ENCODE measurements at regions not wholly inside any gene's neighbourhood (a gene's known extent, or its start where the extent isn't known, plus 50 kb on each side); places are given as distances from the start of the nearest gene placed in this dataset.

- DNase-seq (ENCODE audit: low read depth in 2 of 2) = no peak
Observed at GRCh38 chr5:51034222-51034901, 348.9 kb upstream of the ISL1 start.

GRCh38 chr5:51039424-51040329 is 343.6 kb upstream of the ISL1 start:
- DNase-seq (ENCODE audit: low read depth in 2 of 2) = no peak

DNA sequence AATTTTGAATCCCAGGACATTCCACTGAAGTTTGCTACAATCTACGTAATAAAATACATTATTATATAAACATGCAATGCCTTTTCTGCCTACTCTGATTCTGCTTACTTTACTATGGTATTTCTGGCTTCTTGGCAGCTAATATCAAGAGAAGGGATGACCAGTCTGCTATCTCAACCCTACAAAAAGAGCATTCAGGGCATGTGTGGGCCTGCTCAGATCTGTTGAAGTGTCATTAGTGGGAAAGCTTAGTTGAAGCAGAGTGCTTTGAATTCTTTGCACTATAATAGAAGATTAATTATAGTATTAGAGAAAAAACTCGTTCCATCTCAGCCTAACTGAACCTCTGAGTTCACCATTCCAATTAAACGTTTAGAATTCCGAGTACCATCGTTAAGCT is 339.5 kb upstream of the ISL1 start:
- no peak for DNase-seq (ENCODE audit: low read depth in 2 of 2)

DNA sequence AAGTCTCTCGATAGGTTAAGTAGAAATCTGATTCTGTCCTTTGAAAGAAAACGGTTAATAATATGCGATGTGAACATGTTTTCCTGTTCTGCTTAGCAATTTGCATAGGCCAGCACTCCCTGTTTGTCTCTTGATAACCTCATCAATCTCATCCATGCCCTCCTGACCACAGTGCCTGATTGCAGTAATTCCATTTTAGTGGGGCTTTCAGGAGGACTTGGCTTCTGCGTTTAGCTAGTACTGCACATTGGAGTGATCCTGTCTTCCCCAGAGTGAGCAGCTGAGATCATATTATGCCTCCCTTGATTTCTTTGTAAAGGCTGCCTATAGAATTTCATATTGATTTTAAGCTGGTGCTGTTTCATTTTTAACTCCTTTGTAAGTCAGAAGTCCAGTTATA is 335.9 kb upstream of the ISL1 start:
- no peak for DNase-seq (ENCODE audit: low read depth in 2 of 2)

- DNase-seq (ENCODE audit: low read depth in 2 of 2) = no peak
Observed at GRCh38 chr5:51053361-51053760, 329.9 kb upstream of the ISL1 start.

DNA sequence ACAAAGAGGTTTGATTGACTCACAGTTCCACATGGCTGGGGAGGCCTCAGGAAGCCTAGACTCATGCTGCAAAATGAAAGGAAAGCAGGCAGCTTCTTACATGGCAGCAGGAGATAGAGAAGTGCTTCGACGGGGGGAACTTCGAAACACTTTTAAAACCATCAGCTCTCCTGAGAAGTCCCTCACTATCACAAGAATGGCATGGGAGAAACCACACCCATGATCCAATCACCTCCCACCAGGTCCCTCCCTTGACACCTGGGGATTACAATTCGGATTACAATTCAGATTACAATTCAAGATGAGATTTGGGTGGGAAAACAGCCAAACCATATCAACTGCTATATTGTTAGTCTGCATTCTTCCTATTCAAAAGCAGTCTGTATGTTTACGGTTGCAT is 322.3 kb upstream of the ISL1 start:
- DNase-seq (ENCODE audit: low read depth in 2 of 2) = no peak

DNA sequence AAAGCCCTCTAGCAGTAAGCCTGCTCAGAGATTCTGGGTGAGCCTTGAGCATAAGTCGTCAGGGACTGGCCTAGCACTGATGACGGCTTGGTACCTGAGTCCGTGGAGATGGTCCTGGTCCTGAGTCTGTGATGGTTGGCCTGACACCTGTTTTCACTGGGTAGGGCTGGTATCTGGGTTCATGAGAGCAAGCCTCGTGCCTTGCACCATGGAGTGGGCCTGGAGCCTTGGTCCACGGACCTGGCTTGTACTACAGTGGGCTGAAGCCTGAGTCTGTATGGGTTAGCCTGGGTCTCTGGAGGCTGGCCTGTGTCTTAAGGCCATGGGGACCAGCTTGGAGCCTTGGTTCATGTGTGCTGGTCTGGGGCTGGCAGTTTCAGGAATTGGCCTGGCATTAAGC is 310.3 kb upstream of the ISL1 start:
- DNase-seq (ENCODE audit: low read depth in 2 of 2) = no peak

- no peak for DNase-seq (ENCODE audit: low read depth in 2 of 2)
Observed at GRCh38 chr5:51082741-51083140, 300.5 kb upstream of the ISL1 start.

- DNase-seq (ENCODE audit: low read depth in 2 of 2) = no peak
Observed at GRCh38 chr5:51091816-51092215, 291.4 kb upstream of the ISL1 start.

GRCh38 chr5:51095486-51095885 is 287.8 kb upstream of the ISL1 start:
- no peak for DNase-seq (ENCODE audit: low read depth in 2 of 2)

DNA sequence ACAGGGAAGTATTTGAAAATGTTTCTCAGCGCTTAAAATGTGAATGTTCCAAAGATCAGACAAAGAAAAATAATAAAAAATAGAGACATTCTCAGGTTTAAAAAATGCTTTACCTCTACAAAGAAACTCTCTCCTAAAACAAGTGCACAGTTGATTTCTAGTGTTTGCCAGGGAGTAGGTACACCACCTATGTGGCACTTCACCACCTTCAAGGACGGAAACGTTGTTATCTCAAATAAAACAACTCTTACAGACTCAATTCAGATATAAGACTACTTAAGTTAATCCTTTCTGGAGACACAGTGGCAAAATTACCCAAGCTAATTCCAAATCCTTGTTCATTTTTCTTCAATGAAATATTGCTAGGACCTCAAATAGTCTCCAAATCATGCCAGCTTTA is 286.4 kb upstream of the ISL1 start:
- no peak for DNase-seq (ENCODE audit: low read depth in 2 of 2)

DNA sequence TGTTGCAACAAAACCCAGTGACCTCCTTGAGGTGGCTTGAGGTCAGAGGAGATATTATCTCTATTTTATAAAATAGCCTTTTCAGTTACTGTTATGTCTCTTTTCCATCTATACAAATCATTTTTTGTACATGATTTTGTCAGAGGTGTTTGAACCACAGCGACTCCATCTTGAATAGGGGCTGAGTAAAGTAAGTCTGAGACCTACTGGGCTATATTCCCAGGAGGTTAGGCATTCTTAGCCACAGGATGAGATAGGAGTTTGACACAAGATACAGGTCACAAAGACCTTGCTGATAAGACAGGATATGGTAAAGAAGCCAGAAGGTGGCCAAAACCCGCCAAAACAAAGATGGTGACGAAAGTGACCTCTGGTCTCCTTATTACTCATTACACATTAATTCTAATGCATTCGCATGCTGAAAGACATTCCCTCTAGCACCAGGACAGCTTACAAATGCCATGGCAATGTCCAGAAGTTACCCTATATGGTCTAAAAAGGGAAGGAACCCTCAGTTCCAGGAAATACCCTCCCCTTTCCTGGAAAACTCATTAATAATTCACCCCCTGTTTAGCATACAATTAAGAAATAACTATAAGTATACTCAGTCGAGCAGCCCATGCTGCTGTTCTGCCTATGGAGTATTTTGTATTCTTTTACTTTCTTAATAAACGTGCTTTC is 283.9 kb upstream of the ISL1 start:
- no peak for DNase-seq (ENCODE audit: low read depth in 2 of 2)

DNA sequence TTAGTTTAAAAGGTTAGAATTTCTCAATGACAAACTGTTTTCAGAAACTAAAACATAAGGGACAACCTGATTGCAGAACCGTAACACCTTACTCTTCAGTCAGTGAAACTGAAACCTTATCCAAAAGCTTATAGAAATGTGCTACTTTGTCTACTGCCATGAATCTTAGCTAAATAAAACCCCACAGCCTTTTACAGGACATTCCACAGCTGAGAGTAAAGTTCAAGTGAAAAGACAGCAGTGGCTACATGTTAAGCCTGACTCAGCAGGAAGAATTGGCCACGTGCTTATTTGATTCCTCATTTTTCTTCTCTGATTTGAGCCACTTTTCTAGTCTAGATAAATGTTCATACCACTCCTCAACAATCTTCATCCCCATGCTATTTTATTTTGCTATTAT is 278.7 kb upstream of the ISL1 start:
- DNase-seq (ENCODE audit: low read depth in 2 of 2) = no peak

DNA sequence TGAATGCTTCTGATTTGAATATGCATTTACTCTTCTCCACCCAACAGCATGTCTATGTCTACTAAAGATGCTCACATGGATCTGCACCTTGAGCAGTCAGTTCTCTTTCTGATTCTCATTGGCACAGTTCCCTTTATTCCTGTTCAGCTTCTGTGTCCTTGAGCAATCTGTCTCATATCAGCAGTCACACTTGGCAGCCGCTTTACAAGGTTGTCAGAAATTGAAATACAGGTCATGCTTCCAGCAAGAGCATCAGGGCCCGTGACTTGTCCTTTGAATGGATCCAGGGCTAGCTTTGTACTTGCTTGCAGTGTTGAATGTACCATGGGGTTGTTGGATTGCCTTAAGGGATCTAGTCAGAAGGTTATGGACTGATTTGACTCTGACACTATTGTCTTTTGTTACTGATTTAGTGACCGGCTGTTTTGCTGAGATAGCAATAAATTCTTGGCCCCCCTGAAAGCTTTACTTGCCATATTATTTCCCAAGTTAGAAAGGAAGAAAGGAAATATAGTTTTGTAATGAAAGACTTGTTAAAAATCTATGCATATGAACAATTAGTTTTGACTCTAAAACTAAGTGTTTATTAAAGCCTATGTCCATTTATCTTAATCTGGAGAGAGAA is 273.4 kb upstream of the ISL1 start:
- no peak for DNase-seq (ENCODE audit: low read depth in 2 of 2)

DNA sequence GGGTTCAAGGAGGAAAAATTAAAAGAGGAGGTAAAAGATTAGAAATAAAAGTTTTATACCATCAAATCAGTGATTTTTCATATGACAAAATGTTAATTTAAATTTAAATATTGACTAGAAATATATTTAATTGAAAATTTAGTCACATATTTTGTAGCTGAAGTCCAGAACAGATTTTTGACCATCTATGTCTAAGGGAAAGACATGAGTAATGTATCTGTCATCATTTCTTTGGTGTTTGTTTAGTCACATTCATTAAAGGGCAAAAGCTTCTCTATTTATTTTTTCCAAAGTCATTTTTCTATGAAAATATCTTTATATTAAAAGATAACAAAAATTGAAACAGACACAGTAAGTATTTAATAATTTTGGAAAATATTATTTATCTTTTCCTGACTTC is 252.0 kb upstream of the ISL1 start:
- DNase-seq (ENCODE audit: low read depth in 2 of 2) = no peak

DNA sequence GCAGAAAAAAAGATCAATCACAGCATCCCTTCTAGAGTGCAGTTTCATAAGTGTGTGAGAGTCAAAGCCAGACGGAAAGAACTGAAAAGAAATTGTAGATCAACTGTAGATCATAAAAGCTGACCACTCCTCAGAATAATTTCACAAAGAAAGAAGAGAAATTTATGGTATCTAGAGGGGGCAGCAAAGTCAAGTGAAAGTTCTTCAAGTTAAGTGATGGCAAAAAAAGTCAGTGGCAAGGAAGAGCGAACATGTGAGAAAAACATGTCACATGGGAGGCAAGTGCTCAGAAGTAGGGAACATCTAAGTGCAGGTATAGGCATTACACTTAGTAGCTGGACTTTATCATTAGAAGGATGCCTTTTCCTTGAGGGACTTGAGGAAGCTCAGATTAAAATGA is 245.1 kb upstream of the ISL1 start:
- no peak for DNase-seq (ENCODE audit: low read depth in 2 of 2)

DNA sequence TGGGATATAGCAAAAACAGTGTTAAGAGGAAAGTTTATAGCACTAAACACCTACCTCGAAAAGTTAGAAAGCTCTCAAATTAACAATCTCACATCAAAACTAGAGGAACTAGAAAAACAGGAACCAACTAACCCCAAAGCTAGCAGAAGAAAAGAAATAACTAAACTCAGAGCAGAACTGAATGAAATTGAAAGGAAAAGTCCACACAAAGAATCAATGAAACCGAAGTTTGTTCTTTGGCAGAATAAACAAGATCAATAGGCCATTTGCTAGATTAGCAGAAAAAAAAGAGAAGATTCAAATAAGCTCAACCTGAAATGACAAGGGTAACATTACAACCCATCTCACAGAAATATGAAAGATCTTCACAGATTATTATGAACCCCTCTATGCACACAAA is 234.8 kb upstream of the ISL1 start:
- no peak for DNase-seq (ENCODE audit: low read depth in 2 of 2)

GRCh38 chr5:51156222-51156621 is 227.0 kb upstream of the ISL1 start:
- DNase-seq (ENCODE audit: low read depth in 2 of 2) = no peak

GRCh38 chr5:51156838-51157237 is 226.4 kb upstream of the ISL1 start:
- no peak for DNase-seq (ENCODE audit: low read depth in 2 of 2)

DNA sequence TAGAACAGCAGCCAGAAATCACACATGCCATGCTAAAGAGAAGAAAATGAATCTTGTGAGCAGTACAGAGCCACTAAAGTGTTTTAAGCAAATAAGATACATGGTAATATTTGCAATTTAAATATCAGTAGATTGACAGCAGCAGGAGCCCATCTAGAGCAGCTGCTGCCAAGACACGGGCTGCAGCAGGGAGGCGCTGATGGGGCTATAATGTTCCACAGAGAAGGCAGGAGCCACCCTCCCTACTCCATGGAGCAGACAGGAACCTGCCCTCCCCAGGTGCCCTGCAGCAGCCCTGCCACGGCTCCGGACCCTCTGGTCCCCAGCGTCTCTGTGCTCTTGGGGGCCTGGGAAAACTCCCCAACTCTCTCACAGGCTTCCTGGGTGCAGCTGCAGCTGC is 224.1 kb upstream of the ISL1 start:
- no peak for DNase-seq (ENCODE audit: low read depth in 2 of 2)

- no peak for DNase-seq (ENCODE audit: low read depth in 2 of 2)
Observed at GRCh38 chr5:51159606-51160005, 223.6 kb upstream of the ISL1 start.

GRCh38 chr5:51162245-51162644 is 221.0 kb upstream of the ISL1 start:
- DNase-seq (ENCODE audit: low read depth in 2 of 2) = no peak
